Hepatocyte (in vitro differentiated cells): ENCODE measurements at regions not wholly inside any gene's neighbourhood (a gene's known extent, or its start where the extent isn't known, plus 50 kb on each side); places are given as distances from the start of the nearest gene placed in this dataset.

Experiments
- CTCF ChIP-seq: fragments of 200-600 bp; sonication (generic); IDR thresholded peaks from 2 replicates; pipeline ENCODE4 v1.5.1; 2016; ENCODE audit warnings: antibody characterized with exemption, mild to moderate bottlenecking; ENCODE audit not compliant: poor library complexity
- EZH2 ChIP-seq: fragments of 200-600 bp; sonication (generic); IDR thresholded peaks from 2 replicates; pipeline ENCODE4 v1.6.1; 2016; ENCODE audit warnings: antibody characterized with exemption, mild to moderate bottlenecking, borderline replicate concordance
- EZH2phosphoT487 ChIP-seq: fragments of 200-600 bp; sonication (generic); IDR thresholded peaks from one replicate; pipeline ENCODE4 v1.6.1; 2018; ENCODE audit warnings: antibody characterized with exemption, mild to moderate bottlenecking, low read depth, moderate library complexity; ENCODE audit not compliant: unreplicated experiment, severe bottlenecking

- no peak for TF ChIP-seq CTCF
- TF ChIP-seq EZH2, result no peak
- TF ChIP-seq EZH2phosphoT487, result no peak
Observed at GRCh38 chr12:118921761-118922160, 59.6 kb upstream of the SRRM4 start.
